ENCODE measurements at regions not wholly inside any gene's neighbourhood (a gene's known extent, or its start where the extent isn't known, plus 50 kb on each side); places are given as distances from the start of the nearest gene placed in this dataset.
"Not testable (repeated sequence)": the region's sequence is repeated elsewhere in the genome, so short reads cannot be mapped to it uniquely, and the experiment has no call there.

- intact Hi-C loops (cut with DNase I): no loop called here
- H3K36me3 ChIP-seq: no peaks in the 10 kb centered on the region
- DNase-seq (no peak), ATAC-seq (no peak)
- no peaks in the 10 kb centered on the region for H3K4me1 ChIP-seq
- H3K27ac ChIP-seq: no peak overlapping the region
- no peak overlapping the region for H3K4me3 ChIP-seq
- H3K27me3 ChIP-seq: no peaks in the 10 kb centered on the region
- peaks cover 18% of the 10 kb centered on the region for H3K9me3 ChIP-seq
- TF ChIP-seq CTCF (IDR thresholded peaks at IDR 0.05): no peak
Observed at GRCh38 chr12:25707056-25707455, 154.0 kb upstream of the LMNTD1 start.

- H3K27ac ChIP-seq: no peak overlapping the region
- DNase-seq: no peak
- no peak overlapping the region for H3K4me3 ChIP-seq
- no peak for ATAC-seq
- intact Hi-C loops (cut with DNase I): no loop called here
- H3K36me3 ChIP-seq: no peaks in the 10 kb centered on the region
- H3K4me1 ChIP-seq: no peaks in the 10 kb centered on the region
- no peak for TF ChIP-seq CTCF (IDR thresholded peaks at IDR 0.05)
- peaks cover 18% of the 10 kb centered on the region for H3K9me3 ChIP-seq
- no peaks in the 10 kb centered on the region for H3K27me3 ChIP-seq
Observed at GRCh38 chr12:25708661-25709060, 155.6 kb upstream of the LMNTD1 start.

- TF ChIP-seq CTCF (IDR thresholded peaks at IDR 0.05): no peak
- intact Hi-C loops (cut with DNase I): no loop called here
- no peak for ATAC-seq
- no peaks in the 10 kb centered on the region for H3K36me3 ChIP-seq
- no peaks in the 10 kb centered on the region for H3K27me3 ChIP-seq
- peaks cover 18% of the 10 kb centered on the region for H3K9me3 ChIP-seq
- H3K27ac ChIP-seq: no peak overlapping the region
- DNase-seq: no peak
- H3K4me1 ChIP-seq: no peaks in the 10 kb centered on the region
- no peak overlapping the region for H3K4me3 ChIP-seq
Observed at GRCh38 chr12:25710128-25710527, 157.0 kb upstream of the LMNTD1 start.

- H3K9me3 ChIP-seq: peaks cover 18% of the 10 kb centered on the region
- H3K36me3 ChIP-seq; intact Hi-C loops (cut with DNase I); H3K27me3 ChIP-seq; H3K4me1 ChIP-seq; H3K4me3 ChIP-seq; DNase-seq; H3K27ac ChIP-seq; ATAC-seq: not testable (repeated sequence)
Observed at GRCh38 chr12:25710938-25711605, 158.0 kb upstream of the LMNTD1 start.

GRCh38 chr12:25712169-25712568, 159.1 kb upstream of the LMNTD1 start:
- no peaks in the 10 kb centered on the region for H3K36me3 ChIP-seq
- H3K27me3 ChIP-seq: no peaks in the 10 kb centered on the region
- intact Hi-C loops (cut with DNase I): no loop called here
- DNase-seq (no peak), ATAC-seq (no peak)
- H3K4me1 ChIP-seq: no peaks in the 10 kb centered on the region
- H3K4me3 ChIP-seq: no peak overlapping the region
- no peak for TF ChIP-seq CTCF (IDR thresholded peaks at IDR 0.05)
- peaks cover 10% of the 10 kb centered on the region for H3K9me3 ChIP-seq
- no peak overlapping the region for H3K27ac ChIP-seq

GRCh38 chr12:25713264-25713663, 160.2 kb upstream of the LMNTD1 start:
- Histone ChIP-seq H3K36me3 (no peaks in the 10 kb centered on the region), H3K4me3 (no peak overlapping the region), H3K27me3 (no peaks in the 10 kb centered on the region), H3K9me3 (peaks cover 10% of the 10 kb centered on the region), H3K4me1 (no peaks in the 10 kb centered on the region), H3K27ac (no peak overlapping the region)
- no peak for TF ChIP-seq CTCF (IDR thresholded peaks at IDR 0.05)
- no peak for ATAC-seq
- no peak for DNase-seq
- intact Hi-C loops (cut with DNase I): no loop called here
